Suppressor macrophage (primary cell): ENCODE measurements at regions not wholly inside any gene's neighbourhood (a gene's known extent, or its start where the extent isn't known, plus 50 kb on each side); places are given as distances from the start of the nearest gene placed in this dataset.
"Not testable (repeated sequence)": the region's sequence is repeated elsewhere in the genome, so short reads cannot be mapped to it uniquely, and the experiment has no call there.

Source experiments
- DNase-seq, 4 experiments: peaks; one replicate each; pipeline ENCODE4 v3.0.0-alpha.2; 2020 to 2022

DNA sequence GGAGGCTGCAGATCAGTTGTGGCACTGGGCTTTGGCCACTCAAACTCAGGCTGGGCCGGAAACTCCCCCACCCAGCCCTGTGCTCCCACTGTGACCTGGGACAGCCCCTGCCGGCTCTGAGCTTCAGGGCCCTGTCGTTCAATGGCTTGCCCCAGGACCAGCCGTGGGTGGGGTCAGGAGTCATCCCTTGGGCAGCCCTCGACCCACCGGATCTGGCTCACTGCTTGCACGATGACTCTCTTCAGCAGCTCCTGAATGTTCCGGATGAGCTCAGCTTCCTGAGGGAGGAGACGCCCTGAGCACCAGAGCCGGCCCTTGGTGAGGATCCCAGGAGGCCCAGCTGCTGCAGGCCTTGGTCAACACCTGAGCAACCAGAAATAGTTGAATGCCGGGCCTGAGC, 1544.2 kb upstream of the USP9Y start:
- not testable (repeated sequence) for DNase-seq

DNA sequence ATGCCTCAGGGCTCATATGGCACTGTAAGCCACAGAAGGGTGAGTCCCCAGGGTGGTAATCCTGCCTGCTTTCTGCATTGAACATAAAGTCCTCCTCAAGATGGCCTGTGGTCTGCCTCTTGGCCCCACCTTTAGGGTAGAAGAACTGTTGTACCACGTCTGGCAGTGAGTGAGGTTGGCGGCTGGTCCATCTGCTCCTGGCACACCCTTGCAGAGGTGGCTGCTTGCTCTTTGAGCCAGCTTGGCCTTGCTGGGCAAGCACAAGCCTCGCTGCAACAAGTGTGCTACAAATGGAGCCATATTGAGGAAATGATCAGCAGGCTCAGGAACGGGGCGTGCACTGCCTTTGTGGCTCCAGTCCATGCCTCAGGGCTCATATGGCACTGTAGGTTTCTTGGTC, 1524.0 kb upstream of the USP9Y start:
- DNase-seq = not testable (repeated sequence)

DNA sequence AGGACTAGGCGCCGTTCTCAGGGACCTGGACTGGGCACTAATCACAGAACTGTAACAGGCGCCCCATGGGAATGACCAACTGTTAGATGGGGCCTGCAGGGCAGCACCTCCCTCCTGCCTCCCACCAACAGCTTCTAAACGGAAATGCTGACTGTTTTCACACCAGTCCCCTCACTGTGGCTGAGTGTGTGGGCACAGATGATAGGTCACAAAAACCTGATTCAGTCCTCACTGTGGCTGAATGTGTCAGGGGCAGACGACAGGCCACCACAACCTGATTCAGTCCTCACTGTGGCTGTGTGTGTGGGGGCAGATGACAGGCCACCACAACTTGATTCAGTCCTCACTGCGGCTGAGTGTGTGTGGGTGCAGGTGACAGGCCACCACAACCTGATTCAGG, 1499.9 kb upstream of the USP9Y start:
- DNase-seq = peak in 1 of 4 experiments; percentile 1

DNA sequence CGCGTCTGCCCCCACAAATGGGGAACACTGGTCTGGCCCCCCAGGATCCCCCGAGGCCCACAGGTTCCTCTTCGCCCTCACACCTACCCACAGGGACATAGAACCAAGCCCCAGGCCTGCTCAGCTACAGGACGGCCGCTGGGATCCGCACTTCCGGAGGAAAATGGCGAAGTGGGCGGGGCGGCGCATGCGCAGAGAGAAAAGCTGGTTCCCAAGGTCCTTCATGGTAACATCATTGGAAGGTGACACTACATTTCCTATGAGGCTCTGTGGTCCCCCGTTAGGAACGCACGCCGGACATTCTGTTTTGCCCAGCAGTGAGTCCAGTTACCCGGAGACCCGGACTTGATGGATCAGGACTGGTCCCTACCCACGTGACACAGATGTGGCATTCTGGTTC, 1486.2 kb upstream of the USP9Y start:
- DNase-seq = peak in 2 of 4 experiments; percentile 3 to 8
